ENCODE measurements at regions not wholly inside any gene's neighbourhood (a gene's known extent, or its start where the extent isn't known, plus 50 kb on each side); places are given as distances from the start of the nearest gene placed in this dataset.
A peak's percentile ranks its signal among the peaks of the same experiment; 100 is the strongest.

DNA sequence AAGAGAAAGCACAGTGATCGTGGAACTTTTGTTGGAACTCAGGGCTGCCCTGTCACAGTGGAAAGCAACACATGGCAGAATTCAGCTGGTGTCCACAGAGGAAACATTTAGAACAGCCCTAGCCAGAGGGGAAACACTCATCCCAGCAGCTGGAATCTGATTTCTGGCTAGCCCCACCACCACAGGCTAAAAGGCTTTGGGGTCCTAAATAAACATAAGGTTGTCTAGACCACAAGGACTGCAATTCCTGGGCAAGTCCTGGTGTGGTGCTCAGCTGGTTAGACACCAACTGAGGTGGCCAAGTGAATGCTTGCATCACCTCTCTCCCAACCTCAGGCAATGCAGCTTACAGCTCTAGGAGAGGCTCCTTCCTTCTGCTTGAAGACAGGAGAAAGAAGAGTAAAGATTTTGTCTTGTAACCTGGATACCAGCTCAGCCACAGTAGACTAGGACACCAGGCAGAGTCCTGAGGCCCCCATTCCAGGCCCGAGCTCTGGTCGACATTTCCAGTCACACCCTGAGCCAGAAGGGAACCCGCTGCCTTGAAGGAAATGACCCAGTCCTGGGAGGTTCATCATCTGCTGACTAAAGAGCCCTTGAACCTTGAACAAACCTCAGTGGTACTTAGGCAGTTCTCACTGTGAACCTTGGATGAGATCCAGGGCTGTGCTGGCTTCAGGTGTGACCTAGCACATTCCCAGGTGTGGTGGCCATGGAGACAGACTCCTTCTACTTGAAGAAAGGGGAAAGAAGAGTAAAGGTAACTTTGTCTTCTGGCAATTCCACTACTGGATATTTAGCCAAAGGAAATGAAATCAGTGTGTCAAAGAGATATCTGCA lies 85.4 kb upstream of the PLXNC1 start:
- no peak for DNase-seq (ENCODE audit: low spot score)

DNA sequence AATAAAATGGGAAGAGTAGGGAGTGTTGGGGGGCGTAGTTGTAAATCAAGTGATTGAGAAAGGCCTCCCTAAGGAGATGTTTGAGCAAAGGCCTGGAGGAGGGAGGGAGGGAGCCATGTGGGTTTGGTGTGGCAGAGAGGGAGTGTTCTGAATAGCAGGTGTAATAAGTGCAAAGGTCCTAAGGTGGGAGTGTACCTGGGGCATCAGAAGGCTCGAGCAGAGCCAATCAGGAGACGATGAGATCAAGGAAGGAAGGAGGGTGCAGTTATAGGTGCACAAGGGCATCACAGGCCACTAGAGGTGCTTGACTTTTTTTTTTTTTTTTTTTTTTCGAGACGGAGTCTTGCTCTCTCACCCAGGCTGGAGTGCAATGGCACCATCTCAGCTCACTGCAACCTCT lies 77.9 kb upstream of the PLXNC1 start:
- DNase-seq (ENCODE audit: low spot score): no peak

- no peak for DNase-seq (ENCODE audit: low spot score)
Measured at GRCh38 chr12:94071258-94071657, 77.1 kb upstream of the PLXNC1 start.

DNA sequence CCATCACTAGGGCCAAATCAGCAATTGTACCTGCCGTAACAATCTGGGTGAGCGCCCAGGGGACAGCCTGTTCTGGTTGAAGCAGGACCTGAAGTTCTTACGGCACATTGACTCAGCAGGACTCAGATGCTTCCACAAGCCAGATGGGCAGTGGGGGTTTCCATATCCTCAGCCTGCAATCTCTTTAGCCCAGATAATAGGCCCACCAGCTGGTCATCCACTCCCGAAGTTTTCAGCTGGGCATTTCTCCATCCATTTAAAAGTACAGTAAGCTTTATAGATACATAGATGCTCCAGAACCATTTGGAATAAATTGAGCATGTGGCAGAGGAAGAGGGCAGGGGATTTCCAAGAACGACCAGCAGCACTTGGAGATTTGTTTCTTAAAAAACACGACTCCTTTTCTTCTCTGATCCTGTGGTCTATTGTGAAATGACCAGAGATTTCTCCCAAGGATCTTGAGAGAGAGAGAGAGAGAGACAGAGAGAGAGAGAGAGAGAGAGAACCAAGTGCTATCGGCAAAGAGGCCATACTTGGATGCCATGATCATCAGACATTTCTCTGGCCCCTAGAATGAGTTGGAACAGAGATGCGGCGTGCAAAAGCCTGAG lies 74.8 kb upstream of the PLXNC1 start:
- DNase-seq (ENCODE audit: low spot score): no peak

GRCh38 chr12:94074216-94074979 lies 74.0 kb upstream of the PLXNC1 start:
- no peak for DNase-seq (ENCODE audit: low spot score)

DNA sequence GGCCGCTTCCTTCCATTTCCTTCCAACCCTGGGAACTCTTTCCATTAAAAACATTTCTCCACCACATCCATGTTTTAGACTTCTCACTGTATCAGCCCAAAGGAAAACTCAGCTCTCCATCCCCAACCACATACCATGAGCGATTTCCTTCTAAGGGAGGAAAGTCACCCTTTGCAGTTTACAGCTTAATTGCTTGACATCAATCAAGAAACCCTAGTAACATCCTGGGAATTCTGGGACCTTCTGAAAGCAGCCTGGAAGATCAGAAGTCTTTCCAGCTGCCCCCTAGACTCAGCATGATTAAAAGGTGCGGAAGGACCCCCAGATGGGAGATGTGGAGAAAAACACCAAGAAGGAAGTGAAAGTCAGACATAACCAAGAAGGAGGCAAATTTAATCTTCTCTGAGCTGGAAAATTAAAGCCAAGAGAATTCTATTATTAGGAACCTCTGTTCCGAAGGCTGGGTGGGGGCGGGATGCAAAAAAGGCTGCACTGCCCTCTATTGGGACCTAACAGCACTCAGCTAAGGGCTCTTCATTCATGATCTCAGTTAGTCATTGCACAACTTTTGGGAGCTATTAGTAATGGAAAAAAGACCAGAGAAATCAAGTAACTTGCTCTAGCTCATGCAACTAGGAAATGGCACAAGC lies 73.3 kb upstream of the PLXNC1 start:
- peak; percentile 80 for DNase-seq (ENCODE audit: low spot score)

GRCh38 chr12:94077209-94077608 lies 71.2 kb upstream of the PLXNC1 start:
- DNase-seq (ENCODE audit: low spot score): no peak

- no peak for DNase-seq (ENCODE audit: low spot score)
Measured at GRCh38 chr12:94078138-94078723, 70.1 kb upstream of the PLXNC1 start.

DNA sequence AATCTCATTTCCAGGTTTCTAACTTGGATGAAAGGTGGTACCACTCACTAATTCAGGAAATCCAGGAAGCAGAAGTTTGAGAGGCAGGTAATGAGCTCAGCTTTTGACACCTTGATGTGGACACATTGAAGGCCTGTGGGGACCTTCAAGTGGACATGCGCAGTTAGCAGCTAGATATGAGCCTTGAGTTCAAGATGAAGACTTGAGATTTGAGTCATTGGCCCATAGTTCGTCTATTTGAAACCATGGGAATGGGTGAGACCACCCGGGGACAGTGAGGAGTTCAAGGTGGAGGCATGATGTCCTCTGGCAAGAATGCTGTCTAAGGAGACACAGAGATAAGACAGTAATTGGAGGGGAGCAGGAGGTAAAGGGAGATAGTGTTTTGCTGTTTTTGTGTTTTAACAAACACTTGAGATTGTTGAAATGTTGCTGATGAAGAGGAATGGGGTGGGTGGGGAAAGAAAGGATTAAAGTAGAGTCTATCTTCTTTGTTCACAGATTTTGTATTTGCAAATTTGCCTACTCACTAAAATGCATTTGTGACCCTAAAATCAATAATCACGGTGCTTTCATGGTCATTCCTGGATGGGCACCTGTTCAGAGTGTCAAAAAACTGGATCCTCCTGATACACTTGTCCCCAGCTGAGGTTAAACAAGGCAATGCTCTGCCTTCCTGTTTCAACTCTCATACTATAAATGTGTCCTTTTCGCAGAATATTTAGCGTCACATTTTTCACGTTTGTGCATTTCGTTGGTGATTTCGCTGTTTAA lies 69.5 kb upstream of the PLXNC1 start:
- no peak for DNase-seq (ENCODE audit: low spot score)

DNA sequence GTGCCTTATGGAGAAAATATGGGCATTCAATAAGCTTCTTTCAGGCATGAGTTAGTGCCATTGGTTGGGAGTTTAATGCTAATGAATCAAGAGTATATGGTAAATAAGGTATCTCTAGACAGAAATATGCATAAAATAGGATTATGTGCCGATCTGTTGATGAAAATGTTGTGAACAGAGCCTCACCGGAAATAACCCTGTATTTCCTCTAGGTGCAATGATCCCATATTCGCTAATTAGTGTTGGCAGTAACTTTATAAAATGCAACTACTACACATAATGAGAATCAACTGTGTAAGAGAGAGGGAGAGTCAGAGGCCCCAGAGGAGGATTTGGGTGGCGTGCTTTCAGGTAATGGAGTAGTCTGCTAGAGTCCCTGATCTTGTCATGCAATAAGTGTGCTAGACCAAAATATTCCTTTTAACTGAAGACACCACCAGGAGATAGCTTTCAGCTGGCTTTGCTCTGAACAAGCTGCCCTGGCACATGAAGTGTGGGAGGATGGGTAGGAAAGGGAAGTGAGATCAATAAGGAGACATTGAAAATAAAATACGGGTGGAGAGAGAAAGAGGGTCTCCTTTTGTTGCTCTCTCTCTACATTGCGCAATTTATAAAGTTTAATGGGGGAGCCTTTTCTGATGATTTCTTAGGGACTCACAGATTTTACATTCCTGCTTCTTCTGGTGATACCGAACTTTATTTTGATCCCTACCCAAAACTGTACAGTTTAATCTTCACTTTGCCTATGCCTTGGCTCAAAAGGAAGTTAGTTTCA lies 68.6 kb upstream of the PLXNC1 start:
- no peak for DNase-seq (ENCODE audit: low spot score)

DNA sequence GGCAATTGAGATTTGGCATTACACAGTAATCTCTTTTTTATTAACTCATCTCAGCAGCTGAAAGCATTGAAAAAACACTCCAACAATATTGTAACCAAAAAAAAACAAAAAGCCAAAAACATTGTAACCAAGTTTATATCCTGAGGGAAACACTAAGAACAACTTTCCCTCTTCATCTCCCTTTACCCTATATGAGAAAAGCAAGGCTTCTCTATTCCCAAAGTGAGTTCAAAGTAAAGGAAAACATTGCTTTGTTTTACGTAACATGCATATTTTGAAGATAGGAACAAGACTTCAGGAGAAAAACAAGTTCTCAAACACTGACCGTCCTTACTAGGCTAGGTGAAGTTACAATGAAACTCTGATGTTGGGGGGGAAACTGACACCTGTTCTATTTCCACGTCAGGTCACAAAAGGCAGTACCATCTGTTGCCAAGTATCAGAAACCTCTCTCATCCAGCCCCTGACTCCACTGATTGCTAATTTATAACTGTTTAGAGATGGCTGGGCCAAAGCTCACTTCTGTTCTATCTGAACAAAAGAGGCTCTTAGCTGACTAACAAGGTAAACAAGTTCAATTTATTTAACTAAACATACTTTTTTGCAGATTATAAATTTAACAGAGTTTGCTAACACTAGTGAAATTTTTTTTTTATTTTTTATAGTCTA lies 67.9 kb upstream of the PLXNC1 start:
- no peak for DNase-seq (ENCODE audit: low spot score)

GRCh38 chr12:94082690-94083089 lies 65.7 kb upstream of the PLXNC1 start:
- DNase-seq (ENCODE audit: low spot score): no peak

DNA sequence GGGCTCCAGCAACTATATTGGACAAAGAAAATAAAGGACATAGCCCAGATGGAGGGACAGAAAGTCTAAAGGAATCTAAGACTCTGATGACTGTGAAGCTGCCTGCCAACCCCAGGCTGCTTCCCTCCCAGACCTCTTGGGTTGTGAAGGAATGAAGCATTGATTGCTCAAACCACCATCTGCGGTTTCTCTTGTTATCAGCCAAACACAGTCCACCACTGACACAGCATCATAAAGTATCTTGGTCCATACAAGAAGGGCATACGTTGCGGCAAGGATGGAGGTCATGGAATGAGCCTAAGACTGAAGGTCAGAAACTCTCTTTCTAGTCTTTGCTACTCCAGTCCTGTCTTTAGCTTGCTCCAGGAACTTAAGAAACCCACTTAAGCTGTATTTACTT lies 58.5 kb upstream of the PLXNC1 start:
- no peak for DNase-seq (ENCODE audit: low spot score)

DNA sequence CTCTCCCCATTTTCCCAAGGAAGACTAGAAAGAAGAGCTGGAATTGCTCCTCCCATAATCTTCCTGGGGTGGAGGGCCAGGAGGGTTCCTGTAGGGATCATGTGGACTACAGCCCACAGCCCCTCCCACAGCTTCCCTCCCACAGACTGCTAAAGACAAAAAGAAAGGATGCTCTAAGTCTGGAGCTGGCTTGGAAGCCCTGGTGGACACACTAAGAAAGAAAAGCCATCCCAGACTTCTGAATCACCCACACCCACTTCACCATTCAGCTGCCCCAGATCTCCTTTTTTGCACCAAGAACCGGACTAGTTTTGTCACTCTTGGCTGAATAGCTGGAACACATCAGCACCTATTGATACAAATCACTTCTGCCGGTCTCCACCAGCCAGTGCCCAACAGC lies 56.8 kb upstream of the PLXNC1 start:
- DNase-seq (ENCODE audit: low spot score): no peak

- no peak for DNase-seq (ENCODE audit: low spot score)
Measured at GRCh38 chr12:94092516-94093241, 55.7 kb upstream of the PLXNC1 start.

- DNase-seq (ENCODE audit: low spot score): no peak
Measured at GRCh38 chr12:94094700-94095099, 53.7 kb upstream of the PLXNC1 start.

GRCh38 chr12:94095618-94096017 lies 52.8 kb upstream of the PLXNC1 start:
- no peak for DNase-seq (ENCODE audit: low spot score)

DNA sequence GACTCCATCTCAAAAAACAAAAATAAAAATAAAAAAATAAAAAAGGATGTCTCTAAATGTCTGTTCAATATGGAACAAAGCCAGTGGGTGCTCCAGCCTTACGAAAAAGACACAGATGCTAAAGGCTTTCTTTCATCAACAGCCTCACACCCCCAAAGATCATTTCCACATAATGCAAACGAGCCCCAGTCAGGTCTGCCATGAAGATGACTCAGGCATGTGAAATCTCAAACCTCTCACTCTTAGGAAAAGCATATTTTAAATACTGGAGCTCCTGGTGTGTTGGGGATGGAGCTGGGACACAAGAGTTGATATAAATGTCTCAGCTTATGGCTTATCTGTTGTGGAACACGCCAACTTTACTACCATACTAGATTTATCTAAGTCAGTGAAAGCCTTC lies 49.9 kb upstream of the PLXNC1 start:
- DNase-seq (ENCODE audit: low spot score): no peak
